ENCODE measurements at regions not wholly inside any gene's neighbourhood (a gene's known extent, or its start where the extent isn't known, plus 50 kb on each side); places are given as distances from the start of the nearest gene placed in this dataset.

- DNase-seq (ENCODE audit: low read depth), result no peak
These were observed 142.9 kb upstream of the POU5F2 start for GRCh38 chr5:93884254-93884653.

GRCh38 chr5:93883459-93883858 is 142.1 kb upstream of the POU5F2 start:
- no peak for DNase-seq (ENCODE audit: low read depth)

- no peak for DNase-seq (ENCODE audit: low read depth)
These were observed 134.3 kb upstream of the POU5F2 start for GRCh38 chr5:93875693-93876092.

GRCh38 chr5:93874491-93874890 is 133.1 kb upstream of the POU5F2 start:
- DNase-seq (ENCODE audit: low read depth), result no peak

GRCh38 chr5:93874080-93874479 is 132.7 kb upstream of the POU5F2 start:
- DNase-seq (ENCODE audit: low read depth), result no peak

- DNase-seq (ENCODE audit: low read depth), result no peak
These were observed 131.9 kb upstream of the POU5F2 start for GRCh38 chr5:93873211-93873736.

GRCh38 chr5:93870649-93871048 is 129.2 kb upstream of the POU5F2 start:
- DNase-seq (ENCODE audit: low read depth), result no peak

- no peak for DNase-seq (ENCODE audit: low read depth)
These were observed 127.5 kb upstream of the POU5F2 start for GRCh38 chr5:93868851-93869250.

- no peak for DNase-seq (ENCODE audit: low read depth)
These were observed 108.9 kb upstream of the POU5F2 start for GRCh38 chr5:93850311-93850710.

GRCh38 chr5:93845376-93845775 is 104.0 kb upstream of the POU5F2 start:
- DNase-seq (ENCODE audit: low read depth), result no peak

GRCh38 chr5:93831449-93831848 is 90.0 kb upstream of the POU5F2 start:
- no peak for DNase-seq (ENCODE audit: low read depth)

GRCh38 chr5:93830893-93831292 is 89.5 kb upstream of the POU5F2 start:
- DNase-seq (ENCODE audit: low read depth), result no peak

GRCh38 chr5:93829346-93829745 is 87.9 kb upstream of the POU5F2 start:
- DNase-seq (ENCODE audit: low read depth), result no peak

- no peak for DNase-seq (ENCODE audit: low read depth)
These were observed 80.6 kb upstream of the POU5F2 start for GRCh38 chr5:93821891-93822415.

GRCh38 chr5:93819668-93820067 is 78.3 kb upstream of the POU5F2 start:
- DNase-seq (ENCODE audit: low read depth), result no peak

- DNase-seq (ENCODE audit: low read depth), result no peak
These were observed 69.4 kb upstream of the POU5F2 start for GRCh38 chr5:93810780-93811179.

GRCh38 chr5:93809430-93809829 is 68.0 kb upstream of the POU5F2 start:
- no peak for DNase-seq (ENCODE audit: low read depth)

- no peak for DNase-seq (ENCODE audit: low read depth)
These were observed 66.4 kb upstream of the POU5F2 start for GRCh38 chr5:93807846-93808245.

- no peak for DNase-seq (ENCODE audit: low read depth)
These were observed 64.4 kb upstream of the POU5F2 start for GRCh38 chr5:93805616-93806379.

GRCh38 chr5:93800988-93801811 is 59.8 kb upstream of the POU5F2 start:
- no peak for DNase-seq (ENCODE audit: low read depth)

- no peak for DNase-seq (ENCODE audit: low read depth)
These were observed 53.6 kb upstream of the POU5F2 start for GRCh38 chr5:93794954-93795353.

- DNase-seq (ENCODE audit: low read depth), result no peak
These were observed 51.9 kb upstream of the POU5F2 start for GRCh38 chr5:93793159-93793781.

Measured in CMK (cell line).